NCI-H774 (cell line): ENCODE measurements at regions not wholly inside any gene's neighbourhood (a gene's known extent, or its start where the extent isn't known, plus 50 kb on each side); places are given as distances from the start of the nearest gene placed in this dataset.

Experiments
- DNase-seq: peaks from one replicate; lab custom pipeline; 2025; lab: John Stamatoyannopoulos, UW

- no peak for DNase-seq
These were observed 73.3 kb upstream of the ISX start for GRCh38 chr22:34992672-34993071.

GRCh38 chr22:34993548-34993947 is 72.4 kb upstream of the ISX start:
- no peak for DNase-seq

GRCh38 chr22:34997633-34998299 is 68.2 kb upstream of the ISX start:
- DNase-seq: no peak

- DNase-seq: no peak
These were observed 67.0 kb upstream of the ISX start for GRCh38 chr22:34998921-34999320.

- no peak for DNase-seq
These were observed 57.7 kb upstream of the ISX start for GRCh38 chr22:35008213-35008612.

- no peak for DNase-seq
These were observed 55.4 kb upstream of the ISX start for GRCh38 chr22:35010543-35010942.

- DNase-seq: no peak
These were observed 51.1 kb upstream of the ISX start for GRCh38 chr22:35014812-35015211.
